ENCODE measurements at regions not wholly inside any gene's neighbourhood (a gene's known extent, or its start where the extent isn't known, plus 50 kb on each side); places are given as distances from the start of the nearest gene placed in this dataset.
A peak's percentile ranks its signal among the peaks of the same experiment; 100 is the strongest.

GRCh38 chr15:70539409-70539808 is 223.9 kb downstream of the UACA start:
- Histone ChIP-seq H3K27ac (ENCODE audit: low read depth, low read length) (no peak overlapping the region), H3K9me3 (ENCODE audit: control insufficient read depth, insufficient read depth, low read length) (no peaks in the 10 kb centered on the region), H3K27me3 (ENCODE audit: control insufficient read depth, low read length) (peaks cover 72% of the 10 kb centered on the region), H3K9me2 (replicated peaks; ENCODE audit: control insufficient read depth, low read length) (no peaks in the 10 kb centered on the region), H3K79me2 (ENCODE audit: control insufficient read depth, low read length) (no peaks in the 10 kb centered on the region), H3F3A (ENCODE audit: control insufficient read depth, insufficient read depth) (no peaks in the 10 kb centered on the region), H3K4me1 (ENCODE audit: control insufficient read depth, low read length) (peaks cover 12% of the 10 kb centered on the region), H3K4me2 (ENCODE audit: low read length) (no peak overlapping the region), H4K20me1 (ENCODE audit: control insufficient read depth, insufficient read depth, low read depth, low read length) (no peaks in the 10 kb centered on the region), H3K4me3 (ENCODE audit: low read length) (no peak overlapping the region), H3K36me3 (ENCODE audit: control insufficient read depth, low read length) (no peaks in the 10 kb centered on the region)
- no peak for TF ChIP-seq EZH2phosphoT487 (IDR thresholded peaks at IDR 0.05; ENCODE audit: borderline replicate concordance, low read length)
- TF ChIP-seq CTCF (IDR thresholded peaks at IDR 0.05; ENCODE audit: low read depth, low read length, poor library complexity, severe bottlenecking) = no peak

- peaks cover 12% of the 10 kb centered on the region for H3K4me1 ChIP-seq (ENCODE audit: control insufficient read depth, low read length)
- TF ChIP-seq CTCF (IDR thresholded peaks at IDR 0.05; ENCODE audit: low read depth, low read length, poor library complexity, severe bottlenecking) (no peak), EZH2phosphoT487 (IDR thresholded peaks at IDR 0.05; ENCODE audit: borderline replicate concordance, low read length) (no peak)
- H3K4me2 ChIP-seq (ENCODE audit: low read length) = no peak overlapping the region
Measured at GRCh38 chr15:70538278-70538677, 225.1 kb downstream of the UACA start.

GRCh38 chr15:70535955-70536338 is 227.4 kb downstream of the UACA start:
- Histone ChIP-seq H3K27me3 (ENCODE audit: control insufficient read depth, low read length) (peaks cover 75% of the 10 kb centered on the region), H4K20me1 (ENCODE audit: control insufficient read depth, insufficient read depth, low read depth, low read length) (no peaks in the 10 kb centered on the region), H3K79me2 (ENCODE audit: control insufficient read depth, low read length) (no peaks in the 10 kb centered on the region), H3K4me3 (ENCODE audit: low read length) (no peak overlapping the region), H3K9me2 (replicated peaks; ENCODE audit: control insufficient read depth, low read length) (no peaks in the 10 kb centered on the region), H3K9me3 (ENCODE audit: control insufficient read depth, insufficient read depth, low read length) (no peaks in the 10 kb centered on the region), H3K4me2 (ENCODE audit: low read length) (peak overlapping the region; percentile 20), H3K36me3 (ENCODE audit: control insufficient read depth, low read length) (no peaks in the 10 kb centered on the region), H3K27ac (ENCODE audit: low read depth, low read length) (no peak overlapping the region), H3F3A (ENCODE audit: control insufficient read depth, insufficient read depth) (no peaks in the 10 kb centered on the region), H3K4me1 (ENCODE audit: control insufficient read depth, low read length) (peaks cover 12% of the 10 kb centered on the region)
- TF ChIP-seq CTCF (IDR thresholded peaks at IDR 0.05; ENCODE audit: low read depth, low read length, poor library complexity, severe bottlenecking) = no peak
- no peak for TF ChIP-seq EZH2phosphoT487 (IDR thresholded peaks at IDR 0.05; ENCODE audit: borderline replicate concordance, low read length)

More at GRCh38 chr15:70538278-70538677, 225.1 kb downstream of the UACA start:
- no peaks in the 10 kb centered on the region for H4K20me1 ChIP-seq (ENCODE audit: control insufficient read depth, insufficient read depth, low read depth, low read length)
- H3F3A ChIP-seq (ENCODE audit: control insufficient read depth, insufficient read depth) = no peaks in the 10 kb centered on the region
- H3K27ac ChIP-seq (ENCODE audit: low read depth, low read length) = no peak overlapping the region
- no peaks in the 10 kb centered on the region for H3K9me2 ChIP-seq (replicated peaks; ENCODE audit: control insufficient read depth, low read length)
- no peaks in the 10 kb centered on the region for H3K79me2 ChIP-seq (ENCODE audit: control insufficient read depth, low read length)
- peaks cover 74% of the 10 kb centered on the region for H3K27me3 ChIP-seq (ENCODE audit: control insufficient read depth, low read length)
- no peak overlapping the region for H3K4me3 ChIP-seq (ENCODE audit: low read length)
- H3K36me3 ChIP-seq (ENCODE audit: control insufficient read depth, low read length) = no peaks in the 10 kb centered on the region
- no peaks in the 10 kb centered on the region for H3K9me3 ChIP-seq (ENCODE audit: control insufficient read depth, insufficient read depth, low read length)
